GM19035 (cell line): ENCODE measurements at regions not wholly inside any gene's neighbourhood (a gene's known extent, or its start where the extent isn't known, plus 50 kb on each side); places are given as distances from the start of the nearest gene placed in this dataset.
"Not testable (repeated sequence)": the region's sequence is repeated elsewhere in the genome, so short reads cannot be mapped to it uniquely, and the experiment has no call there.

ENCODE experiments used
- ATAC-seq: cut with Tn5 transposase; IDR thresholded peaks from one replicate; pipeline ENCODE4 v1.9.1; 2021; ENCODE audit not compliant: unreplicated experiment

- ATAC-seq: no peak
Measured at GRCh38 chr3:15983232-15983631, 185.5 kb upstream of the ANKRD28 start.

- ATAC-seq: no peak
Measured at GRCh38 chr3:15983693-15984092, 185.9 kb upstream of the ANKRD28 start.

- ATAC-seq: no peak
Measured at GRCh38 chr3:15989419-15989818, 185.1 kb upstream of the GALNT15 start.

DNA sequence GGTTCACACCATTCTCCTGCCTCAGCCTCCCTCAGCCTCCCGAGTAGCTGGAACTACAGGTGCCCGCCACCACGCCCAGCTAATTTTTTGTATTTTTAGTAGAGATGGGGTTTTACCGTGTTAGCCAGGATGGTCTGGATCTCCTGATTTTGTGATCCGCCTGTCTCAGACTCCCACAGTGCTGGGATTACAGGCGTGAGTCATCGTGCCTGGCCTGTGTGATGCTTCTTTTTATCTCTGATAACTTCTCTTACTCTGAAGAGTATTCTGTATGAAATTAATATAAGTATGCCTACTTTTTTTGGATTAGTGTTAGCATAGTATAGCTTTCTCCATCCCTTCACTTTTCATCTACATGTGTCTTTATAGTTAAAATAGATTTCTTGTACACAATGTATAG lies 180.8 kb upstream of the GALNT15 start:
- ATAC-seq: not testable (repeated sequence)

DNA sequence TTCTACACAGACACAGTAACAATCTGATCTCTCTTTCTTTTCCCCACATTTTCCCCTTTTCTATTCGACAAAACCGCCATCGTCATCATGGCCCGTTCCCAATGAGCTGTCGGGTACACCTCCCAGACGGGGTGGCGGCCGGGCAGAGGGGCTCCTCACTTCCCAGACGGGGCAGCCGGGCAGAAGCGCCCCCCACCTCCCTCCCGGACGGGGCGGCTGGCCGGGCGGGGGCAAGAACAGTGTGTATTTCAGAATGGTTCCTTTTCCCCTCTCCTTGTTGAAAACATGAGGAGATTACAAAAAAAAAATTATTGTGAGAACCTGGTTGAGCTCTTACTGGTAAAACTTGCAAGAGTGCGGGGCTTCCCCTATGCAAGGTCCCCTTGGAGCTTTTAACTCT lies 178.0 kb upstream of the GALNT15 start:
- ATAC-seq: not testable (repeated sequence)

GRCh38 chr3:15997274-15997943 lies 177.1 kb upstream of the GALNT15 start:
- ATAC-seq: peak; percentile 74

DNA sequence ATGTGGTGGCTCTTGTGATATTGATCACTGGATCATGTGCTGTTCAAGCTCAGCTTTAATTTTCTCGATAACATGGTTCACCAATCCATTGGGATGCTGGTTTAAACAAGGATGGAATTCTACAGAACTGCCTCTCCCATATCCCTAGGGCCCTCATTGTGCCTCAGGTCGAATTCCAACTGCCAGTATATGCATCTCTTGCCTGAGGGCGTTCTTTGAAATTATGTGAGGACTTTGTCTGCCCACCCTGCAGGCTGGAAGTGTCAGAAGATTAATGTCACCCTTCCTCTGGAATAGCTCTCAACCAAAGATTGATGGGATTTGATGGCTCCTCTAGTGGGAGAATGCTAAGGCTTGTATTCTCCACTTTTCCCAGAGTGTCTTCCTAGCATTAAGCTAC lies 175.6 kb upstream of the GALNT15 start:
- ATAC-seq: no peak

DNA sequence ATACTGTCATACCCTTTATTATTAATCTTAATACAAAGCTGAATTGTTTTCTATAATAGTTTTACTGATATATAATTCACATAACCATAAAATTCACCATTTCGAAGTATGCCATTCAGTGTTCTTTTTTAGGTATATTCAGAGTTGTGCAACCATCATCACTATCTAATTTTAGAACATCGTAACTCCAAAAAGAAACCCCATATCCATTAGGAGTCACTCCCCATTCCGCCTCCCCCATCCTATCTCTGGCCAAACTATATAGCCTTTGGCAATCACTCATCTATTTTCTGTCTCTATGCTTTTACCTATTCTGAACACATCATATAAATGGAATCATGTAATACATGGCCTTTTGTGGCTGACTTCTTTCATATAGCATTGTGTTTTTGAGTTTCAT lies 169.7 kb upstream of the GALNT15 start:
- ATAC-seq: no peak

GRCh38 chr3:16011376-16011775 lies 163.1 kb upstream of the GALNT15 start:
- ATAC-seq: no peak

DNA sequence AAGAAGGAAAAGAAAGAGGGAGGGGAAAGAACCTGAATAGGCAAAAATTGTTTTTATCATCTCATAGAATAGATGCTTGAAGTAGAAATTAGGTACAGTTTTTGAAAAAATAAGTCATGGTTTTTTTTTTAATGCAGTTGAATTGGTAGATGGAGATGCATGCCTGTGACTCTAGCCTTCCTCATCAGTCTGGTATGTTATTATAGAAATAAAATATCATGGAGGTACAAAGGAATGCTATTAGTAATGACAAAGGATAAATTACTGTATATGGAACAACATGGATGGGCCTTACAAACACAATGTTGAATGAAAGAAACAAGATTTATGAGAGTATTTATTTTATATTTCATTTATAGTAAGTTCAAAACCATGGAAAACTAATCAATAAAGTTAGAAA lies 162.4 kb upstream of the GALNT15 start:
- no peak for ATAC-seq

DNA sequence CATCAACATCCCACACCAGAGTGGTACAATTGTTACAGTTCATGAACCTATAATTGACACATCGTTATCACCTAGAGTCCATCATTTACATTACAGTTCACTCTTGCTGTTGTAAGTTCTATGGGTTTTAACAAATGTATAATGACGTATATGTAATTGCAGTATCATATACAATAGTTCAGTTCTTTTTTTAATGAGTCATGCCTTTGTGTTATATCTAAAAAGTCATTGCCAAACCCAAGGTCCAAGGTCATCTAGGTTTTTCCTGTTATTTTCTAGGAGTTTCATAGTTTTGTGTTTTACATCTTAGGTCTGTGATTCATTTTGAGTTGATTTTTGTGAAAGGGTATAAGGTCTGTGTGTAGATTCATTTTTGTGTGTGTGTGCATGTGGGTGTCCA lies 160.9 kb upstream of the GALNT15 start:
- ATAC-seq: no peak

GRCh38 chr3:16021801-16022200 lies 152.7 kb upstream of the GALNT15 start:
- not testable (repeated sequence) for ATAC-seq

- not testable (repeated sequence) for ATAC-seq
Measured at GRCh38 chr3:16023881-16024280, 150.6 kb upstream of the GALNT15 start.

GRCh38 chr3:16024548-16024947 lies 149.9 kb upstream of the GALNT15 start:
- no peak for ATAC-seq

DNA sequence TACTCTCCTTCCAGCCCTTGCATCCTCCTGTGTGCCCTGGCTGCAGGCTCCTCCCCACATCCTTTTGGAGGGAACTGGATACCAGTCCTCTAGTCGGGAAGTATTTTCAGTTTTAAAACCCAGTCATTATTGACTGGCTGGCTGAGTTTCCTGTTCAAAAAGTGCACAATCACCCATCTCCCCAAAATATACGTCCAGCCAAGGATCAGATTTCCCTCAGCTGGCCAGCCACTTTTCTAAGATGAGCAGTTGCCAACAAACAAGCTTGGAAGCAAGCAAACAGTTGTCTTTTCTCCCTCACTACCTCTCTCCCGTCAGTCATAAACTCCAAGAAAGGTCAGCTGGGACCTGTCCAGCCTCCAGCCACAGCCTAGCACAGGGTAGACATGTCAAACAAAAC lies 147.7 kb upstream of the GALNT15 start:
- no peak for ATAC-seq

DNA sequence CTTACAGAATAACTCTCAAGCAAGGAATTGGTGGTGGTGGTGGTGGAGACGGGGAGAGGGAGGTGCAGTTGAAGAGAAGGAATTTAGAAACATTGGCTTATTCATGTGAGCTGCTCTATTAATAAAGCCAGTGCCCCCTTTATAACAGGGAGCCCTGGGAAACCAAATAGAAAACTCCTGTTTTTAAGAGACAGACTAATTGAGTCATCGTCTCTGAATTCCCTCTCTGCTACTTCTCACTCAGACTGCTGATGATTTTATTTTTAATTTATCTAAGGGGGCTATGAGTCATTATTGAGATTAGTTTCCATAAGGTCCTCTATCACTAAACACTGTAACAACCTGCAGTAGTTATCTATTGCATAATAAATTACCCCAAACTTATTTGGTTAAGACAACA lies 145.9 kb upstream of the GALNT15 start:
- ATAC-seq: no peak

- no peak for ATAC-seq
Measured at GRCh38 chr3:16030342-16030741, 144.1 kb upstream of the GALNT15 start.

GRCh38 chr3:16031434-16031833 lies 143.0 kb upstream of the GALNT15 start:
- no peak for ATAC-seq

DNA sequence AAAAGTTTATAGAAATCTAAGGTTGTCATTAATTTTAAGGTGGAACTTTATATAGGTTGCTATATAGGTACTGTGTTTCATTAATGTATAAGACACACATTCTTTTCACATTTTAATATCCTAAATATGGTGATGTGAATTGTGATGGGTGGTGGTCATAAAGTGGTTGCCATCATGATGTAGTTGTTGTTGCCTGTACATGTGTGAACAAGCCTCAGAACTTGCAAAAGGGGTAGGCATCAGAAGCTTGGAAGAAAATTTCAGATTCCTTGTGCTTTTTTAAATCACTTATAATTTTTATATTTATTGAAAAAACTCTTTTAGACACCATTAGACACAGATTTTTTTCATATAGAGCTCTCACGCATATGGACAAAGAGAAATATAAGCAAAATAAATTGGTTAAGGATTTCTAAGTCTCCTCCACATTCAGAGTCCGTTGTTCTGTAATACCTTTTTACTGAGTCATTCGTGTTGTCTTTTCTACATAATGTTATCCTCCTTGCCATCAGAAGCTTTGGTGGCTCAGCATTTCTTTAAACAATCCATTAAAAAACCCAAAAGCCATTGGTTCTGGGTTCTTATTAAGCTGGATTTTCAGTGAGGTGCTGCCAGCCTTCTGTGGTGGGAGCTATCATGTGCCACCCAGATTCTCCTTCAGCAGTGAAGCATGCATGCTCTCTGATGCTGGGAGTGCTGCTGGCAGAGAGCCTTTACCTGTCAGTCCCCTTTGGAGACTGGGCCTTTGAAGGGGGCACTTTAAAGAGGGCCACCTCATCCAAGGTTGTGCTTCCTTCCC lies 140.4 kb upstream of the GALNT15 start:
- no peak for ATAC-seq

DNA sequence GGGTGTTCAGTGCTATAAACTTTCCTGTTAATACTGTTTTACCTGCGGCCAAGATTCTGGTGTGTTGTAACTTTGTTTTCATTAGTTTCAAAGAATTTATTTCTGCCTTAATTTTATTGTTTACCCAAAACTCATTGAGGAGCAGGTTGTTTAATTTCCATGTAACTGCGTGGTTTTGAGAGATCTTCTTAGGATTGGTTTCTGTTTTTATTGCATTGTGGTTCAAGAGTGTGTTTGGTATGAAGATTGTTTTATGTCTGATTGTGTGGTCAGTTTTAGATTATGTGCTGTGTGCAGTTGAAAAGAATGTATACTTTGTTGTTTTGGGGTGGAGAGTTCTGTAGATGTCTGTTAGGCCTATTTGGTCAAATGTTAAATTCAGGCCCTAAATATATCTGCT lies 133.5 kb upstream of the GALNT15 start:
- no peak for ATAC-seq

GRCh38 chr3:16048435-16049318 lies 125.8 kb upstream of the GALNT15 start:
- ATAC-seq: peak; percentile 97
